ENCODE measurements at regions not wholly inside any gene's neighbourhood (a gene's known extent, or its start where the extent isn't known, plus 50 kb on each side); places are given as distances from the start of the nearest gene placed in this dataset.
A peak's percentile ranks its signal among the peaks of the same experiment; 100 is the strongest.

DNA sequence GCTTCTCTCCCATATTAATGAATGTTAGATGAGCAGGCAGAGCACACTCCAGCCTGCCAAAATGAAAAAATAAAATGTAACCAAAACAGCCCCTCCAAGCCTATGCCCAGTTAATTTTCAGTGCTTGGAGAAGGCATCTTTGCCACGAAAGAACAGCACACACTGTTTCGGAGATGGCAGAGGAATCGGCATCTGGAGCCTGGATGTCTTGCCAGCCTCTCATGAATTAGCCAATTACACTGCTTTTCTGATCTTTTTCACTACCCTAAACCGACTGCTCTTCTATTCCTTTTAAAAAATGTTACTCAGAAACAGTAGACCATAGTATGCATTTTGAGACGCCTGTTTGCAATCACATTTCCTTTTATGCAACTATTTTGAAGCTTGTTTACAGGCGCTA, 249.6 kb downstream of the TLE3 start:
- Histone ChIP-seq H3K4me3 (ENCODE audit: low read depth, low read length) (no peak overlapping the region), H3K27me3 (ENCODE audit: control insufficient read depth, insufficient read depth, low read length) (no peaks in the 10 kb centered on the region), H3K4me1 (ENCODE audit: control insufficient read depth, insufficient read depth, low read length) (peaks cover 4% of the 10 kb centered on the region; the same call in 1 of the 2 replicates), H3K36me3 (ENCODE audit: control insufficient read depth, insufficient read depth, low read length) (no peaks in the 10 kb centered on the region), H3K9me3 (ENCODE audit: control insufficient read depth, insufficient read depth, low read depth, low read length) (no peaks in the 10 kb centered on the region), H3K27ac (ENCODE audit: low read depth, low read length) (no peak overlapping the region), H3K9ac (ENCODE audit: low read length) (no peak overlapping the region)

- H3K27ac ChIP-seq (ENCODE audit: low read depth, low read length) = no peak overlapping the region
These were observed 249.0 kb downstream of the TLE3 start for GRCh38 chr15:69848551-69849231.

DNA sequence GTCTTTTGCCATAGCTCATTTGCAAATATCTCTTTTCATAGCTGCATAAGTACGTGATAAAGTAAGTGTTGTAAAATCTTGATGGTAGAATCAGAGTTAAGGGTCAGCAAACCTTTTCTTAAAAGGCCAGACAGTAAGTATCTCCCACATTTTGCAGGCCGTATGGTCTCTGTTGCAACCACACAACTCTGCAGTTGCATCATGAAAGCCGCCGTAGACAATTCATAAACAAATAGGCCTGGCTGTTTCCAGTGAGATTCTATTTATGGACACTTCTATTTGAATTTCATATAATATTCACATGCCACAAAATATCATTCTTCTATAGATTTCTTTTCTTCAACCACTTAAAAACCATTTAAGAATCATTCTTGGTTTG, 248.5 kb downstream of the TLE3 start:
- Histone ChIP-seq H3K4me1 (ENCODE audit: control insufficient read depth, insufficient read depth, low read length) (peaks cover 15% of the 10 kb centered on the region; the same call in 1 of the 2 replicates), H3K4me3 (ENCODE audit: low read depth, low read length) (no peak overlapping the region), H3K36me3 (ENCODE audit: control insufficient read depth, insufficient read depth, low read length) (no peaks in the 10 kb centered on the region), H3K27ac (ENCODE audit: low read depth, low read length) (no peak overlapping the region), H3K9me3 (ENCODE audit: control insufficient read depth, insufficient read depth, low read depth, low read length) (no peaks in the 10 kb centered on the region), H3K27me3 (ENCODE audit: control insufficient read depth, insufficient read depth, low read length) (no peaks in the 10 kb centered on the region), H3K9ac (ENCODE audit: low read length) (no peak overlapping the region)

More at GRCh38 chr15:69848551-69849231, 249.0 kb downstream of the TLE3 start:
- Histone ChIP-seq H3K9ac (ENCODE audit: low read length) (no peak overlapping the region), H3K36me3 (ENCODE audit: control insufficient read depth, insufficient read depth, low read length) (no peaks in the 10 kb centered on the region), H3K4me1 (ENCODE audit: control insufficient read depth, insufficient read depth, low read length) (peaks cover 10% of the 10 kb centered on the region; the same call in 1 of the 2 replicates), H3K27me3 (ENCODE audit: control insufficient read depth, insufficient read depth, low read length) (no peaks in the 10 kb centered on the region), H3K4me3 (ENCODE audit: low read depth, low read length) (no peak overlapping the region), H3K9me3 (ENCODE audit: control insufficient read depth, insufficient read depth, low read depth, low read length) (no peaks in the 10 kb centered on the region)

- Histone ChIP-seq H3K27ac (ENCODE audit: low read depth, low read length) (no peak overlapping the region), H3K27me3 (ENCODE audit: control insufficient read depth, insufficient read depth, low read length) (no peaks in the 10 kb centered on the region), H3K9me3 (ENCODE audit: control insufficient read depth, insufficient read depth, low read depth, low read length) (no peaks in the 10 kb centered on the region), H3K4me3 (ENCODE audit: low read depth, low read length) (no peak overlapping the region), H3K36me3 (ENCODE audit: control insufficient read depth, insufficient read depth, low read length) (no peaks in the 10 kb centered on the region), H3K4me1 (ENCODE audit: control insufficient read depth, insufficient read depth, low read length) (peaks cover 40% of the 10 kb centered on the region; the same call in 1 of the 2 replicates), H3K9ac (ENCODE audit: low read length) (no peak overlapping the region)
These were observed 245.2 kb downstream of the TLE3 start for GRCh38 chr15:69852482-69852881.

DNA sequence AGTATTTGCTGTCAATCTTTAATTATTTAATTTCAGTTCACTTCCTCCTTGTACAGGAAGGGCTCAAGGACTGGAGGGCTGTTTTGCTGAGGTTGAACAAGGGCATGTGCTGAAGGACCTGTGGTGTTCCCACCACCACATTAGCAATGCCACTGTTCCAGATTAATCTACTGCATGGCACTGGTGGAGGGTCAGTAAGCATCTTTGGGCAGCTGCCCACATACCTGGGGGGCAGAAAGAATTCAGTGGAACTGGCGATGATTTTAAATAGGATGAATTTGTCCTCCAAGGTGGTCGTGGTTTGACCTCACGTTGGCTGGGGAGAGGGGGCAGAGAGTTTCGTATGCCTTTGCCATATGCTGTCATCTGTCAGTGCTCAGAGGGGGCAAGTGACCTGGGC, 244.8 kb downstream of the TLE3 start:
- Histone ChIP-seq H3K9me3 (ENCODE audit: control insufficient read depth, insufficient read depth, low read depth, low read length) (no peaks in the 10 kb centered on the region), H3K27me3 (ENCODE audit: control insufficient read depth, insufficient read depth, low read length) (no peaks in the 10 kb centered on the region), H3K9ac (ENCODE audit: low read length) (peak overlapping the region; percentile 46), H3K27ac (ENCODE audit: low read depth, low read length) (no peak overlapping the region; the same call in 1 of the 2 replicates), H3K4me1 (ENCODE audit: control insufficient read depth, insufficient read depth, low read length) (peaks cover 45% of the 10 kb centered on the region; the same call in 1 of the 2 replicates), H3K36me3 (ENCODE audit: control insufficient read depth, insufficient read depth, low read length) (no peaks in the 10 kb centered on the region), H3K4me3 (ENCODE audit: low read depth, low read length) (no peak overlapping the region)

DNA sequence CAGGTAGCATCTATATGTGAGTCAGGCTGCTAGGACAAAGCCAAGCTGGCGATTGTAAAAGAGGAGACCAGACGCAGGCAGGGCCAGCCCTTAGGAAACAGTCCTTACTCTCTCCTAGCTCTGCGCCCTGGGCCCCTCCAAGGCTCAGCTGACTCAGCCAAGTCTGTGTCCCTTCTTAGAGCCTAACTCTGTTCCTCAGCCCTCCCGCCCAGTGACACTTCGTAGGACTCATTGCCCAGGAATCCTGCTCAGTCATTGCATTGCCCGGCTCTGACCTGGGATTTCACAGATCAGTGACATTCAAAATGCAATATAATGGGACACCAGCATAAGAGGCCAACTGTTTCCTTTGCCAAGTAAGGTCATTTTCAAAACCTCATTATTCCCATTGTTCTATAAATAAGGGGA, 244.2 kb downstream of the TLE3 start:
- Histone ChIP-seq H3K9ac (ENCODE audit: low read length) (peak overlapping the region; percentile 46), H3K36me3 (ENCODE audit: control insufficient read depth, insufficient read depth, low read length) (no peaks in the 10 kb centered on the region), H3K4me3 (ENCODE audit: low read depth, low read length) (no peak overlapping the region), H3K9me3 (ENCODE audit: control insufficient read depth, insufficient read depth, low read depth, low read length) (no peaks in the 10 kb centered on the region), H3K4me1 (ENCODE audit: control insufficient read depth, insufficient read depth, low read length) (peaks cover 51% of the 10 kb centered on the region; the same call in 1 of the 2 replicates), H3K27me3 (ENCODE audit: control insufficient read depth, insufficient read depth, low read length) (no peaks in the 10 kb centered on the region), H3K27ac (ENCODE audit: low read depth, low read length) (no peak overlapping the region; the same call in 1 of the 2 replicates)

DNA sequence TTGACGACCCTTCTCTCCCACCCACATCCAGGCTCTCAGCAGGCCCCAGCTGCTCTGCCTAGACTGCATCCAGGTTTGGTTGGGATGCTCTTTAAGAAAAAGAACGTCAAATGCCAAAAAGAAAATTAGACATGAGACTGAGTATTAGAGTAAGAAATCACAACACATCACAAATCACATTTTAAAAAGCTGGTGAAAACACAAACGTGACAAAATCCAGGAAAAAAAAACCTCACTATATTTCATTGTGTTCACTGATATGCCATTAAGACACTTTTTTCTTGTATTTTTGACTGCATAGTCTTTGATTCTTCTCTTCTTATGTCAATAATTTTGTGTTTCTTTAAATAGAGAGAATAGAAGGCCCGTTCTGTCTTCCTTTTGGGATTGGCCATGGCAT, 243.7 kb downstream of the TLE3 start:
- no peak overlapping the region for H3K9ac ChIP-seq (ENCODE audit: low read length)
- no peak overlapping the region for H3K4me3 ChIP-seq (ENCODE audit: low read depth, low read length)
- H3K27ac ChIP-seq (ENCODE audit: low read depth, low read length) = no peak overlapping the region; the same call in 1 of the 2 replicates
- H3K27me3 ChIP-seq (ENCODE audit: control insufficient read depth, insufficient read depth, low read length) = no peaks in the 10 kb centered on the region
- no peaks in the 10 kb centered on the region for H3K9me3 ChIP-seq (ENCODE audit: control insufficient read depth, insufficient read depth, low read depth, low read length)
- peaks cover 53% of the 10 kb centered on the region; the same call in 1 of the 2 replicates for H3K4me1 ChIP-seq (ENCODE audit: control insufficient read depth, insufficient read depth, low read length)
- no peaks in the 10 kb centered on the region for H3K36me3 ChIP-seq (ENCODE audit: control insufficient read depth, insufficient read depth, low read length)

- no peak overlapping the region; the same call in 1 of the 2 replicates for H3K27ac ChIP-seq (ENCODE audit: low read depth, low read length)
- H3K36me3 ChIP-seq (ENCODE audit: control insufficient read depth, insufficient read depth, low read length) = no peaks in the 10 kb centered on the region
- H3K4me1 ChIP-seq (ENCODE audit: control insufficient read depth, insufficient read depth, low read length) = peaks cover 53% of the 10 kb centered on the region; the same call in 1 of the 2 replicates
- H3K4me3 ChIP-seq (ENCODE audit: low read depth, low read length) = no peak overlapping the region
- H3K9ac ChIP-seq (ENCODE audit: low read length) = peak overlapping the region; percentile 1
- no peaks in the 10 kb centered on the region for H3K27me3 ChIP-seq (ENCODE audit: control insufficient read depth, insufficient read depth, low read length)
- H3K9me3 ChIP-seq (ENCODE audit: control insufficient read depth, insufficient read depth, low read depth, low read length) = no peaks in the 10 kb centered on the region
These were observed 243.1 kb downstream of the TLE3 start for GRCh38 chr15:69854521-69855181.

DNA sequence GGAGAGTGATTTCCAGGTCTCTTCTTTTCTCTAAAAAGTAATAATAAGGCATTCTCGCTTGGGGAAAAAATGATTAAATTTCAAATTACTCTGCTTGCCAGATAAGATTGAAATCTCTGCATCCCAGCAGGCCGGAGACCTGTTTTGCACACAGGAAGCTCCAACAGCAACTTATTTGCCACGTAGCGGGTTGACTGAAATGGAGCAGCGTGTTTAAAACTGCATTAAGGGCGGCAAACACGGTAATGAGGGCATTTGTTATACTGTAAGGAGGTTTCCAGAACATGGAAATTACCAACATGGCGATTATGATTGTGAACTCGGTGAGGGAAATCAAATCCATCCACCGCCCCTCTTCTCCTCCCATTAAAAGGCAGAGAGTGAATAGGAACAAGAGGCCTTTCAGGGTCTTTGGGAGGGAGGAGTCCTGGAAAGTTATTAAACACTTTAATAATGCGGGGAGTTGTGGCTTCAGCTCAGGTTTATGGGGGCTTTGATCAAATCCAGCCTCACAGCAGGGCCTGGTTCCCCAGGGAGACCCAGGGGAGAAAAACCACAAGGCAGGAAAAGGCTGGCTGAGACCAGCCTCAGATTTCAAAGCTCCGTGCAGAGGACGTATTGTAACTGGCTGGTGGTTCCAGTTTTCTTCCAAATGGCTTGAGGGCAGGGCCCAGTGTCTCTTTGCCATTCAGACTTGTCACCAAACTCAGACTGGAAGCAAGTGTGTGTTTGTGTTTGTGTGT, 242.3 kb downstream of the TLE3 start:
- Histone ChIP-seq H3K4me1 (ENCODE audit: control insufficient read depth, insufficient read depth, low read length) (peaks cover 52% of the 10 kb centered on the region; the same call in 1 of the 2 replicates), H3K27ac (ENCODE audit: low read depth, low read length) (no peak overlapping the region; the same call in 1 of the 2 replicates), H3K4me3 (ENCODE audit: low read depth, low read length) (no peak overlapping the region), H3K9me3 (ENCODE audit: control insufficient read depth, insufficient read depth, low read depth, low read length) (no peaks in the 10 kb centered on the region), H3K9ac (ENCODE audit: low read length) (no peak overlapping the region), H3K27me3 (ENCODE audit: control insufficient read depth, insufficient read depth, low read length) (no peaks in the 10 kb centered on the region), H3K36me3 (ENCODE audit: control insufficient read depth, insufficient read depth, low read length) (no peaks in the 10 kb centered on the region)

GRCh38 chr15:69857250-69857649, 240.5 kb downstream of the TLE3 start:
- Histone ChIP-seq H3K27me3 (ENCODE audit: control insufficient read depth, insufficient read depth, low read length) (no peaks in the 10 kb centered on the region), H3K9me3 (ENCODE audit: control insufficient read depth, insufficient read depth, low read depth, low read length) (no peaks in the 10 kb centered on the region), H3K4me3 (ENCODE audit: low read depth, low read length) (no peak overlapping the region), H3K36me3 (ENCODE audit: control insufficient read depth, insufficient read depth, low read length) (no peaks in the 10 kb centered on the region), H3K4me1 (ENCODE audit: control insufficient read depth, insufficient read depth, low read length) (peaks cover 62% of the 10 kb centered on the region; the same call in 1 of the 2 replicates), H3K9ac (ENCODE audit: low read length) (peak overlapping the region; percentile 50), H3K27ac (ENCODE audit: low read depth, low read length) (peak overlapping the region; percentile 48; the same call in 1 of the 2 replicates)

All from HUES6 (cell line).